HepG2 (cell line): ENCODE measurements at regions not wholly inside any gene's neighbourhood (a gene's known extent, or its start where the extent isn't known, plus 50 kb on each side); places are given as distances from the start of the nearest gene placed in this dataset.

Experiments
- ATAC-seq: fragments of 200-7000 bp; cut with Tn5 transposase; 3 replicates; pipeline ENCODE4 v1.9.1; 2020; ENCODE audit warnings: mild to moderate bottlenecking, moderate library complexity
- BruUV-seq: library from RNA; stranded (reverse); fragments of 400-500 nt; replicated peaks from 2 replicates; lab custom pipeline; 2021; lab: Mats Ljungman, UMichigan
- CTCF ChIA-PET: fragments of 300-600 bp; formaldehyde crosslinking; extraction: SDS; loops from one replicate; lab custom pipeline; 2021; ENCODE audit warnings: low total read pairs, inconsistent platforms, low intra/inter-chr PET ratio; lab: Yijun Ruan, JAX
- POLR2A ChIA-PET: fragments of 350-600 bp; sonication (Branson Sonifier 250); formaldehyde crosslinking; loops from one replicate; lab custom pipeline; 2020; ENCODE audit warnings: antibody characterized with exemption, inconsistent platforms; lab: Yijun Ruan, JAX
- DNase-seq: peaks from one replicate; pipeline ENCODE4 v3.0.0-alpha.2; 2015; ENCODE audit warnings: low spot score
- FAIRE-seq: peaks from 3 replicates; lab custom pipeline; 2011; peaks lifted over from hg19 to GRCh38; lab: Jason Lieb, UNC
- H2AFZ ChIP-seq: one replicate; pipeline ENCODE4 v1.6.1; 2011; ENCODE audit warnings: low read length, inconsistent platforms
- H3K27ac ChIP-seq: fragments of 300-600 bp; 3 replicates; pipeline ENCODE4 v1.8.0; 2011; ENCODE audit warnings: mixed run types, mild to moderate bottlenecking, mixed read lengths, low read length, inconsistent platforms; ENCODE audit not compliant: insufficient read depth; ENCODE audit errors: extremely low read length
- H3K27me3 ChIP-seq, 2 experiments: fragments of 200-600 bp in 1 of 2; 2 replicates in 1 of 2; 3 replicates in 1 of 2; pipeline versions ENCODE4 v1.6.0 to v1.8.0; 2011; ENCODE audit warnings: low read length in 2 of 2, mild to moderate bottlenecking in 2 of 2, moderate library complexity in 2 of 2, inconsistent platforms in 1 of 2; ENCODE audit not compliant: insufficient read depth in 2 of 2, control insufficient read depth in 1 of 2
- H3K36me3 ChIP-seq, 2 experiments: fragments of 200-600 bp in 1 of 2; replicated peaks in 1 of 2; 2 replicates in 1 of 2; 3 replicates in 1 of 2; pipeline versions ENCODE4 v1.5.1 to v1.8.0; 2011; ENCODE audit warnings: low read length in 2 of 2, inconsistent platforms in 1 of 2; ENCODE audit not compliant: insufficient read depth in 2 of 2, control insufficient read depth in 1 of 2
- H3K4me1 ChIP-seq: 2 replicates; pipeline ENCODE4 v1.5.1; 2012; ENCODE audit warnings: low read length, inconsistent platforms; ENCODE audit not compliant: insufficient read depth
- H3K4me2 ChIP-seq: 2 replicates; pipeline ENCODE4 v1.6.0; 2011; ENCODE audit warnings: low read depth, low read length, inconsistent platforms
- H3K4me3 ChIP-seq, 3 experiments: fragments of 200-600 bp in 1 of 3; sonication (generic), shearing (Covaris generic) in 1 of 3; replicated peaks in 1 of 3; 2 replicates each; pipeline ENCODE4 v1.5.1; 2011 to 2016; ENCODE audit warnings: low read length in 3 of 3, inconsistent platforms in 2 of 3, low read depth in 2 of 3, mild to moderate bottlenecking in 2 of 3, control low read depth in 1 of 3, mixed read lengths in 1 of 3; ENCODE audit not compliant: insufficient read depth in 1 of 3
- H3K79me2 ChIP-seq: one replicate; pipeline ENCODE4 v1.6.1; 2011; ENCODE audit warnings: low read length, inconsistent platforms; ENCODE audit not compliant: insufficient read depth
- H3K9ac ChIP-seq: 2 replicates; pipeline ENCODE4 v1.6.0; 2011; ENCODE audit warnings: mild to moderate bottlenecking, low read depth, low read length, inconsistent platforms; ENCODE audit not compliant: insufficient read depth
- H3K9me3 ChIP-seq: 2 replicates; pipeline ENCODE4 v1.5.1; 2012; ENCODE audit warnings: mild to moderate bottlenecking, low read length
- H4K20me1 ChIP-seq: 2 replicates; pipeline ENCODE4 v1.6.0; 2011; ENCODE audit warnings: inconsistent platforms, mild to moderate bottlenecking, low read length, moderate library complexity; ENCODE audit not compliant: insufficient read depth
- ASH2L ChIP-seq: fragments of 300-600, 200-600 bp; sonication (generic); IDR thresholded peaks from 2 replicates; pipeline ENCODE4 v1.7.0; 2017; ENCODE audit warnings: low read depth, mild to moderate bottlenecking, moderate library complexity, mixed read lengths, low read length; ENCODE audit not compliant: insufficient read length
- FOXA1 ChIP-seq, 2 experiments: fragments of 450-650 bp in 1 of 2; sonication (generic) in 1 of 2; formaldehyde crosslinking in 1 of 2; IDR thresholded peaks; 2 replicates each; pipeline versions ENCODE4 v1.4.0 to v1.6.1; 2016 to 2020; ENCODE audit warnings: missing genetic modification reagents in 1 of 2
- GATAD1 ChIP-seq: IDR thresholded peaks from 2 replicates; pipeline ENCODE4 v1.6.1; 2016; ENCODE audit warnings: missing genetic modification reagents, missing compliant biosample characterization
- NKX3-1 ChIP-seq: sonication (generic); formaldehyde crosslinking; IDR thresholded peaks from 2 replicates; pipeline ENCODE4 v1.5.0; 2020; ENCODE audit warnings: missing genetic modification reagents
- RFXAP ChIP-seq: sonication (generic); formaldehyde crosslinking; IDR thresholded peaks from 2 replicates; pipeline ENCODE4 v1.4.0; 2020; ENCODE audit warnings: missing genetic modification reagents, borderline replicate concordance
- SIN3A ChIP-seq: IDR thresholded peaks from 2 replicates; pipeline ENCODE4 v1.6.1; 2011; ENCODE audit warnings: low read depth, mild to moderate bottlenecking, control low read depth, low read length, borderline replicate concordance
- ZBTB20 ChIP-seq: sonication (generic); formaldehyde crosslinking; IDR thresholded peaks from 2 replicates; pipeline ENCODE4 v1.8.1; 2023; ENCODE audit warnings: missing genetic modification reagents, low read depth, mild to moderate bottlenecking, borderline replicate concordance
- ZFP1 ChIP-seq: IDR thresholded peaks from 2 replicates; pipeline ENCODE4 v1.6.1; 2016
- ZMYM3 ChIP-seq: sonication (generic); formaldehyde crosslinking; IDR thresholded peaks from 2 replicates; pipeline ENCODE4 v1.5.1; 2020; ENCODE audit warnings: mild to moderate bottlenecking, missing genetic modification reagents
- ZMYM4 ChIP-seq: sonication (generic); formaldehyde crosslinking; IDR thresholded peaks from 2 replicates; pipeline ENCODE4 v1.8.1; 2023; ENCODE audit warnings: mild to moderate bottlenecking, missing genetic modification reagents
- ZNF263 ChIP-seq: sonication (generic); formaldehyde crosslinking; IDR thresholded peaks from 2 replicates; pipeline ENCODE4 v1.4.0; 2020; ENCODE audit warnings: missing genetic modification reagents
- ZNF569 ChIP-seq: sonication (generic); formaldehyde crosslinking; IDR thresholded peaks from 2 replicates; pipeline ENCODE4 v1.5.0; 2020; ENCODE audit warnings: mild to moderate bottlenecking, missing genetic modification reagents, moderate library complexity, borderline replicate concordance
- ZNF644 ChIP-seq: IDR thresholded peaks from 2 replicates; pipeline ENCODE4 v1.6.1; 2016; ENCODE audit warnings: low read depth
- ZNF782 ChIP-seq: sonication (generic); formaldehyde crosslinking; IDR thresholded peaks from 2 replicates; pipeline ENCODE4 v1.4.0; 2020; ENCODE audit warnings: missing genetic modification reagents, mild to moderate bottlenecking, borderline replicate concordance
- ZSCAN22 ChIP-seq: sonication (generic); formaldehyde crosslinking; IDR thresholded peaks from 2 replicates; pipeline ENCODE4 v1.4.0; 2020; ENCODE audit warnings: mild to moderate bottlenecking, missing genetic modification reagents
- WGBS: methylation state at CpG from one replicate; pipeline ENCODE4 v1.1.6; 2017; ENCODE audit warnings: low lambda C conversion rate; 5-methylcytosine and 5-hydroxymethylcytosine counted together
- in situ Hi-C: cut with HindIII; loops from 2 replicates; pipeline ENCODE4 v1.10.0; 2017; ENCODE audit warnings: low pct_unique_long_range_greater_than_20kb; ENCODE audit not compliant: extremely low pct_ligation_motif_present
- intact Hi-C: fragments of 100-400 bp; cut with micrococcal nuclease; formaldehyde crosslinking; loops from one replicate; pipeline ENCODE4 v1.10.0; 2022; ENCODE audit not compliant: unreplicated experiment

GRCh38 chr6:90939906-90940305, 353.0 kb upstream of the MAP3K7 start:
- no peaks in the 10 kb centered on the region; a peak in 1 of 5 replicates for H3K27me3 ChIP-seq
- H3K4me3 ChIP-seq, result no peak overlapping the region
- H3K36me3 ChIP-seq, result no peaks in the 10 kb centered on the region
- H3K4me1 ChIP-seq, result no peaks in the 10 kb centered on the region
- BruUV-seq, result no TSS peak
- H3K4me2 ChIP-seq, result no peak overlapping the region
- intact Hi-C loops, result loop anchor here (2.0 kb wide), 1 partner anchor 1837 kb away; no protein-coding TSS in a partner anchor
- CTCF ChIA-PET, result no interaction called here
- FAIRE-seq, result no peak
- no peaks in the 10 kb centered on the region for H4K20me1 ChIP-seq
- 0% methylated on average over 1 of the region's 1 CpG for WGBS
- H3K27ac ChIP-seq, result no peak overlapping the region
- no peaks in the 10 kb centered on the region for H3K9me3 ChIP-seq
- H3K79me2 ChIP-seq, result no peaks in the 10 kb centered on the region
- H2AFZ ChIP-seq, result no peak overlapping the region
- no peak for ATAC-seq
- no peak for DNase-seq
- POLR2A ChIA-PET, result no interaction called here
- no peak overlapping the region for H3K9ac ChIP-seq
- no peak for TF ChIP-seq ZNF782 (CRISPR knock-in tag)
- no peak for TF ChIP-seq SIN3A
- no peak for TF ChIP-seq ZNF644 (CRISPR knock-in tag)
- TF ChIP-seq RFXAP, result no peak
- no peak for TF ChIP-seq FOXA1 (IDR thresholded peaks at IDR 0.05)
- no peak for TF ChIP-seq FOXA1 (CRISPR knock-in tag; IDR thresholded peaks at IDR 0.05)
- no peak for TF ChIP-seq ZMYM4 (CRISPR knock-in tag)
- TF ChIP-seq ZFP1, result no peak
- no peak for TF ChIP-seq GATAD1 (CRISPR knock-in tag)
- no peak for TF ChIP-seq ZMYM3 (CRISPR knock-in tag)
- no peak for TF ChIP-seq NKX3-1 (CRISPR knock-in tag)
- TF ChIP-seq ZSCAN22 (CRISPR knock-in tag), result no peak
- no peak for TF ChIP-seq ZBTB20
- TF ChIP-seq ZNF263, result no peak
- TF ChIP-seq ZNF569 (CRISPR knock-in tag), result no peak
- no peak for TF ChIP-seq ASH2L
- in situ Hi-C loops, result no loop called here
